NOMO-1 (cell line): ENCODE measurements at regions not wholly inside any gene's neighbourhood (a gene's known extent, or its start where the extent isn't known, plus 50 kb on each side); places are given as distances from the start of the nearest gene placed in this dataset.

Source experiments
- DNase-seq, 2 experiments: peaks; one replicate each; lab custom pipeline; 2025; ENCODE audit not compliant: unreplicated experiment in 2 of 2; lab: John Stamatoyannopoulos, UW

DNA sequence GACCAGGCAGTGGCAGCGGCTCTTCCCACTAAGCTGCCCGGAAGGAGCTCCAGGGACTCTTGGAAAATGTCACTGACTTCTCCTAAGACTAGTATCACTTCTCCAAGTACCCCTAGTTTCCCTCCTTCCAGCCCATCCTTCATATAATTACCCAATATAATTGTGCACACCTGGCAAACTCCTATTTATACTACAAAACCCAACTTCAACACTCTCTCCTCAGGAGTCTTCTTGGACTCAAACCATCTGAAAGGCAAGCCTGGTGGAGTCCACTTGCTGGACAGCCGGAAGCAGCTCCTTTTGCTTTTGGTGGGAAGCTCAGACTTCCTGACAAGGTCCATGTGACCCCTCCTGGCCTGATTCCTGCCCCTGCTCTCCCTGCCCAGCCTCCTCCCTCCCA, 955.9 kb downstream of the TBC1D22A start:
- no peak for DNase-seq

- no peak for DNase-seq
Observed at GRCh38 chr22:47716890-47717615, 954.6 kb downstream of the TBC1D22A start.

- DNase-seq, result no peak
Observed at GRCh38 chr22:47715866-47716578, 953.6 kb downstream of the TBC1D22A start.

DNA sequence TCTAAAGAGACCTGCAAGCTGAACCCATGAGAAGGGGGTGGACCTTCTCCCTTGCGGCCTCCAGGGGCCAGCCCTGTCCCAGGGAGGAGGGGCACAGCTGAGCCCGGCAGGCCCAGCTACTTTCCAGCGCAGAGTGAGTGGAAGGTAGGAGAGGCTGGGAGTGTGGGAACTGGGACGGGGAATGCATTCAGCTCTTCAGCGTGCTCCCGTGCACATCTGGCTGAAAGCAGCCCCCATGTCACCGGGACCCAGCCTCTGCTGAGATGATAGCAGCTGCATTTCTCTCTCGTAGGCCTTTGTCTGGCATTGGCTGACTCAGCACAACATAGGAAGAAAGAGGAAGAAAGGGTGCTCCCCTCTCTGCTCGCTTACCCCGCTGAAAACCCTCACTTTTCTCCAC, 951.5 kb downstream of the TBC1D22A start:
- no peak for DNase-seq

DNA sequence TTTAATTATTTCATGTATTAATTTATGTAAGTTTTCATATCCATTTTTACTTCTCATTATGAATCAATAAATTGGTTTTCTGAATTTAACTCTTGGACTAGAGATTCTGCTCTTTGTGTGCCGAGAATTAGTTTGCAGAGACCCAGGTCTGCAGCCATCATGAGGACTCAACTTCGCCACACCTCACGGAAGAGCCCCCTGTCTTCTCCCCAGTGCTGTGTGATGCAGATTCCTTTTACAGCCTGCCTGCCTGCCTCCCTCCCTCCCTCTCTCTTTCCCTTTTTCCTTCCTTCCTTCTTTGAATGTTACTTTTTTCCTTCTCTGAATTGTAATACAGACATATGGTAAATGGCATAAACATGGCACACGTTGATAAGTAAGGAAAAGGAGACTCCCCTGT, 947.7 kb downstream of the TBC1D22A start:
- no peak for DNase-seq

- DNase-seq, result no peak
Observed at GRCh38 chr22:47705350-47705749, 942.9 kb downstream of the TBC1D22A start.

- DNase-seq, result no peak
Observed at GRCh38 chr22:47698906-47699305, 936.5 kb downstream of the TBC1D22A start.

DNA sequence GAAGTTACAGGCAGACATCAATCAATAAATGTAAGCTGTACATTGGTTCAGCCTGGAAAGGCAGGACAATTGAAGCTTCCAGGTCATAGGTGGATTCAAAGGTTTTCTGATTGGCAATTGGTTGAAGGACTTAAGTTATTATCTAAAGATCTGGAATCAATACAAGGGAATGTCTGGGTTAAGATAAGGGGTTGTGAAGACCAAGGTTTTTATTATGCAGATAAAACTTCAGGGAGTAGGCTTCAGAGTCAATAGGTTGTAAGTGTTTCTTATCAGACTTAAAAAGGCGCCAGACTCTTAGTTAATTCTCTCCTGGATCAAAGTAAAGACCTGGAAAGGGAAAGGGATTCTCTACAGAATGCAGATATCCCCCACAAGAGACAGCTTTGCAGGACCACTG, 935.4 kb downstream of the TBC1D22A start:
- DNase-seq, result no peak

- no peak for DNase-seq
Observed at GRCh38 chr22:47696776-47697175, 934.3 kb downstream of the TBC1D22A start.

DNA sequence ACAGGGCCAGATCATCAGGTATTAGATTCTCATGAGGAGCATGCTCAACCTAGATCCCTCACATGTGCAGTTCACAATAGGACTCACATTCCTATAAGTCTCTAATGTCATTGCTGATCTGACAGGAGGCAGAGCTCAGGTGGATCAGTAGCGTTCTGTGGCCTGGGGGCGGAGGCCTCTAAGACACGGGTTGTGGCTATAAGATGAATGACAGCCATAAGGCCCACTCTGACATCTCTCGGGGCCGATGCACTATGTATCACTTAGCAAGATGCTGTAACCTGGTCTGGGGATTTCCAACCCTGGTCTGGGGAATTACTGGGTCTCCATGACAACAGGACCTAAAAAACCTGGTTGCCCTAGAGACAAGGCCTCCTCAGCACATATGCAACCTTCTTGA, 932.7 kb downstream of the TBC1D22A start:
- no peak for DNase-seq

GRCh38 chr22:47694536-47695130, 932.2 kb downstream of the TBC1D22A start:
- no peak for DNase-seq

DNA sequence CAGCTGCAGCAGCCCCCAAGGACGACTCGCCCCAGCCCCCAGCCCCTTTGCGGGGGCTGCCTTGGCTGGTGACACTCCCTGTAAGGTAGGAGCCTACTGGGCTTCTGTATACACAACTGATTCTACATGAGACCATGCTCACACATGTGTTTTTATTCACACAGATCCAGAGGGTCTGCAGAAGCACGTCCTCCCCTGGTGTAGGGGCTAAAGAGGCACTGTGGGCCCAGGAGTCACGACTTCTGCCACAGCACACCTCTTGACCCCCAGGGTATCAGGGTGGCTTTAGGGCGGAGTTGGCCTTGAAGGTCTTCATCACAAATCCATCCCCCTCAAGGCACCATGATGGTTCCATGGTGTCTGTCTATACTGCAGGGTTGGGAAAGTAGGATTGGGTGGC, 931.2 kb downstream of the TBC1D22A start:
- no peak for DNase-seq

- DNase-seq, result no peak
Observed at GRCh38 chr22:47692811-47693210, 930.4 kb downstream of the TBC1D22A start.

GRCh38 chr22:47691152-47691895, 928.9 kb downstream of the TBC1D22A start:
- DNase-seq, result no peak

- no peak for DNase-seq
Observed at GRCh38 chr22:47690586-47690985, 928.1 kb downstream of the TBC1D22A start.

GRCh38 chr22:47690166-47690565, 927.7 kb downstream of the TBC1D22A start:
- DNase-seq, result no peak

DNA sequence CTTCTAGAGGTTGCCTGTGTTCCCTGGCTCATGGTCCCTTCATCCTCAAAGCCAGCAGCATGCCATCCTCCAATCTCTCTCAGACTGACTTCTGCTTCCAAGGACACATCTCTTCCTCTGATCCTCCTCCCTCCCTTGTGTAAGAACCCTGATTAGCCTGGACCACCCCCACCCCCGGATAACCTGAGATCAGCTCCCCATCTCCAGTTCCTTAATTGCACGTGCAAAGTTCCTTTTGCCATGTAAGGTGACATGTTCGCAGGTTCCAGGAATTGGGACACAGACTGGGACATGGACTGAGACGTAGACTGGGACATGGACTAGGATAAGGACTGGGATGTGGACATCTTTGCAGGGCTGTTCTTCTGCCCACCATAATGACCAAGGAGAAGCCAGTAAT, 925.3 kb downstream of the TBC1D22A start:
- no peak for DNase-seq

DNA sequence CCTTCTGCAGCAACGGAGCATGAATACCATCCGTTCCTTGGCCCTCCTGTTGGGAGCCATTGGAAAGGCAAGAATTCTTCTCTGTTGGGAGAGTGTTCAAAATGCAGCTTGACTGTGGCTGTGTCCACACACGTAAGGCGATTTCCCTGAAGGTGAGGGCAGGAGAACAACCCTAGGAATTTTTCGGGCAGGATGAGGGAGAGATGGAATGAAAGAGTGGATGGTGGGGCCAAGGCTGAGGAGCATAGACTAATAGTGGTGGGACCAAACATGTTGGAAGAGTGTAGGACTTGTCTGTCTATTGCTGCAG, 924.9 kb downstream of the TBC1D22A start:
- DNase-seq, result no peak

- DNase-seq, result no peak
Observed at GRCh38 chr22:47686594-47687345, 924.3 kb downstream of the TBC1D22A start.

- no peak for DNase-seq
Observed at GRCh38 chr22:47681411-47682165, 919.1 kb downstream of the TBC1D22A start.
